NCI-H1930 (cell line): ENCODE measurements at regions not wholly inside any gene's neighbourhood (a gene's known extent, or its start where the extent isn't known, plus 50 kb on each side); places are given as distances from the start of the nearest gene placed in this dataset.

ENCODE experiments used
- DNase-seq, 2 experiments: peaks; one replicate each; lab custom pipeline; 2025; lab: John Stamatoyannopoulos, UW

DNA sequence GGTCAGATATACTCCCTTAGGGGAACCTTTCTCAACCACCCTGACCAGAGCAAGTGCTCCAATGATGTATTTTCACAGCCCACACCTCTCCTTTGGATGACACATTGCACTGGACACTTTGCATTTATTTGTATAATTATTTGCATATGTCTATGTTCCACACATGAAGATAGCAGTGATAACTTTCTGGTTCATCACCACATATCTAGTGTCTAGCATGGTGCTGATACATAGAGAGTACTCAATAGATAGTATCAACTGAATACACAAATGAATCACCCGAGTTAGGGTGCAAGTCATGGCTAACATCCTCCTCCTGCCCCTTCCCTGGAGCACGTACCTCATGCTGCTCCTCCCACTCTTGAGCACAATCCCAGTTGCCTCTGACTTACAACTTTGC is 617.6 kb downstream of the EBF1 start:
- no peak for DNase-seq

DNA sequence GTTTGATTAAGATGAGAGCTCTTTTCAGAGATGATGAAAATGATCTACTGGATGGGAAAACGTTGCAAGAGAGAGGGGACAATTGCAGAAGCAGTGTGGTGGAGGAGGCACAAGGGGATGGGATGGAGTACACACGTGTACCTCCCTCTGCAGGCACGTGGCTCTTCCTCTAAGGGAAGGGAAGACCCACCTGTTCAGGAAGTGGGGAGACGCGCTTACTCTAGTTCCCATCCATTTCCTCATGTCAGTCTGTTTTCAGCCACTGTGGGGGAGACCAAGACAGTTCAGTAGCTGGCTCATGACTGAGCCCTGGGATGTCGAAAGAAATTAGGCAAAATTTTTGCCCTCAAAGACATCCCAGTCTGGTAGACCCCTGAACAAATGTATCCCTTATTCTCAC is 619.2 kb upstream of the CLINT1 start:
- DNase-seq, result no peak

GRCh38 chr5:158477214-158477613 is 618.3 kb upstream of the CLINT1 start:
- DNase-seq, result no peak

DNA sequence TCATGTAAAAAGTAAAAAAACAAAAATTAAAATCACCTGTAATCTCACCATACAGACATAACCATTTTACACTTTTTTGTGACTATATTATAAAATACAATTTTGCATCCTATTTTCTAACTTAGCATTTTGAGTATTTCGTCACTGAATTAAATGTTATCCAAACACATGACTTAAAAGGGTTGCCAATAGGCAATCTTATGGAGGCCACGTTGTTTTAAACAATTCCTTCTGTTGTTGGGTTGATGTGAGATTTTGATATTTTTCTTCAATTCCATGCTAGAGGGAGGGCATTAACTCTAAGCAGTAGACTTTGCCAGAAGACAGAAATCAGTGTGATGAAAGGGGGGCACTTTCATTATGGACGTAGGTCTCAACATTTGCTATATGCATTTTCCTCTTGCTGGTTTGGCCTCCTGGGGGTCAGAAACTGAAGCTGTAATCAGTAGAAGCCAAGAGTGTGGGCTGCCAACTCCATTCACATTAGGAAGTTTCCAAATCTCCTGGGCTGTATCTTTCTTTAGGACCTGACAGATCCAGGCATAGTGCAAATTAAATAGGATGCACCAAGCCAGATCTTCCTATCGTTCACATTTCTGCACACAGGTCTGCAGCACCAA is 614.2 kb upstream of the CLINT1 start:
- DNase-seq, result no peak

DNA sequence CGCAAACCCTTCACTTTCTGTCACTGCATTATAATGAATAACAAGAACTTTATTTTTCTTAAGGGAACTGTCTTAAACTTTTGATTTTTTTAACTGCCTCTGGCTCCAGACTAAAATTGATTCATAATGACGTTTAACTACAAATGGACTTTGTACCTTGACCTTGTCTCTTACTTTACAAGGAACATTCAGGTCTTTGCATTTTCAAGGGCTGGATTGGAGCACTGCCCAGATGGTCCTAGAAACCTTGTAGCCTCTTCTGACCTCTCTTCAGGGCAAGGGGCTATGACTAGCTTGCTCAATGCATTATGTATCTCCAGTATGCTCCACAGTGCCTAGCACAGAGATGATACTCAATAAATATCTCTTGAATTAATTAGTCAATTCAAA is 612.6 kb upstream of the CLINT1 start:
- DNase-seq, result no peak

DNA sequence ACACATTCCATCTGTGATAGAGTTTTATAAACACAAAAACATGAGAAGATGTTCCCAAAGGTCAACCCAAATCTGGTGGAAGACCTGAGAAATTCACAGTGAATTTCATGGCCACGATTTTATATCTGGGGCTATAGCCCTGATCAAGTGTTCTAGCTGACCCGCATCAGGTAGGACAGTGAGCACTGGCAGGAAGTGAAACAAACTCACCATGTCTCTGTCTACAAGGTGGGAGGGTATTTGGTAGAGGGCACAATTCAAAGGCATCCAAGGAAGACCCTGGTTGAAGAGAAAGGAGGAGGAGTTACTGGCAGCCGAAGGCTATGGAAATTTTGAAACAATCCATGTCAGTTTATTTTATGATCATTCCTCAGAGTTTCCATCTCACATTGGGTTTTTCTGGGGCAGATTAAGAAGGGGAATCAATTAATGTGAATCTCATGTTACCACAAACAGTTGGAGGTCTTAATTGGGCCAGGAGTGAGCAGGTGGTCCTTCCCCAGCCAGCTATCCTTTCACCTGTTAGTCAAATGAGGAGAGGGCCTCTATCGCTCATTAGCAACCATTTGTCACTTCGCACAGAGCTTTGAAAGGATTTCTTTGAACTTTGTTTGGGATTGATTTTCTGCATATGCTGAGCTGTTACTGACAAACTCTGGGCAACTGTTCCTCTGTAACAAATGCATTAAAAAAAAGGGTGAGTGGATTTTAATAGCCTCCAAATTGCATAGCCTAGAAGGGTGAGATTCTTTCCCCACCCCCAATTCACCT is 612.0 kb upstream of the CLINT1 start:
- no peak for DNase-seq

- no peak for DNase-seq
These were observed 609.5 kb upstream of the CLINT1 start for GRCh38 chr5:158468444-158468843.

DNA sequence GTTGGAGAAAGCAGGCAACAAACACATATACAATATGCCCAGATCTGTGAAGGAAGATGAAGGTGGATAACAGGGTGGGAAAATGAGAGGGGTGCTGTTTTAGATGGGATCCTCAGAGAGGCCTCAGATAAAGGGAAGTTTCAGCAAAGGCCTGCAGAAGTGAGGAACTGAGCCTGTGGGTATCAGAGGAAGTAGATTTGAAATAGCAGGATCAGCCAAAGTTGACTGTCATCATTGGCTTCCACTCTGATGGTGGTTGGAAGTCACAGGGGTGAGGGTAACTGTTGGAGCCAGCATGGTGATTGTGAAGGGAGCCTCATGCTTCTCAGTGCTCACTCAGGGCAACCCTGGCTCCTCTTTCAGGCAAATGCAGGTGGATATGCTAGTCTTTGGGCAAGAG is 607.2 kb upstream of the CLINT1 start:
- DNase-seq, result no peak

DNA sequence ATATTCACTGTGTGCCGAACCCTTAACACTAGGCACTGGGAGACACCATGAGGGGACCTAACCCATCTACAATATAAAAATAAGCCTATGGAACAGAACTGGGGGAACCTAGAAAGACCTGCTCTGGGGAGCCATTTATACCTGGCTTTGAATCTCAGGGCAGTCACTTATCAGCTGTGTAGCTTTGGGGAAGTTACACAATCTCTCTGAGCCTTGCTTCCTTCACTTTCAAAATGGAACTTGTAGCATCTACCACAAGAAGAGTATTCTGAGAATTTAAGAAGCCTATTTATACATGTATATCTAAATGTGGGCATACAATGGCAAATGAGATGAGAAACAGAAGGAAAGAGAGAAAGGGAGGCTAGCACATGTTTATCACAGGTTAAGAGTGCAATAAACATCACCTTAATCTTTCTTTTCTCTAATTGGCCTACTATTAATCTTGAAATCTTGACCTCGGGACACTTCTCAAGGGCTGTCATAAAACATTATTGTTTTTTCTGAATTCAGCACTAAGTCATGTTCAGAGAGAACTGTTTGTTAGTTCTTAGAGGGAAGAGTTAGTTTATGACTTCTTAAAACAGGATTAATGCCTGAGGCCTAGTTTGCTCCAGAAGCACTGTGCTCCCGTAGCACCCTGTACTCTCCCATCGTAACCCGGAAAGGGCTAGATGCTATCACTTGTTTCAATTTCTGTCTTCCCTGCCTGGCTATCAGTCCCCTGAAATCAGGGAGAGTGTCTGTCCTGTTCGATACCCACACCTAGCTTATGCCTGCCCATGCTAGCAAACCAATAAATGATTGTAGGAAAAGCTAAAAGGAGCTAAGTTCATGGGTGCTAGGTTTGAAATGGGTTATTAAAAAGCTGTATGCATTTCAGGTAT is 606.4 kb upstream of the CLINT1 start:
- no peak for DNase-seq

DNA sequence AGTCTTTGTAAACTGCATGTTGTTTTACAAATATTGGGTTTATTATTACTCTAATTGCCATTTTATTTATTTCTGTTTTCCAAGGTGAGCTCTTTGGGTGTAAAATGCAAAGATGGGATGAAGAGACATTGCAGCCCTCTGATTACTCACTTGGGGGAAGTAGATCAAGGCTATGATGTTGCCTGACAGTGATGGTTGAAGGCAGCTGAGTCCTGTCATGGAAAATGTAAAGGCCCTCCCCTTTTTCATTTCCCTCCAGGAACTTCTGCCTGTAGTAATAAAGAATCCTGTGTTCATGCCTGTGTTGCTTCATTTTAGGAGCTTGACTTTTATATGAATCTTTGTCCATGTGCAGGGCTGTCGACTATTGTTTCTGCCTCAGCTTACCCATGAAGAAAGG is 605.4 kb upstream of the CLINT1 start:
- no peak for DNase-seq

- DNase-seq, result no peak
These were observed 605.0 kb upstream of the CLINT1 start for GRCh38 chr5:158463938-158464337.

- no peak for DNase-seq
These were observed 604.2 kb upstream of the CLINT1 start for GRCh38 chr5:158463188-158463587.

- no peak for DNase-seq
These were observed 603.6 kb upstream of the CLINT1 start for GRCh38 chr5:158462349-158463114.

DNA sequence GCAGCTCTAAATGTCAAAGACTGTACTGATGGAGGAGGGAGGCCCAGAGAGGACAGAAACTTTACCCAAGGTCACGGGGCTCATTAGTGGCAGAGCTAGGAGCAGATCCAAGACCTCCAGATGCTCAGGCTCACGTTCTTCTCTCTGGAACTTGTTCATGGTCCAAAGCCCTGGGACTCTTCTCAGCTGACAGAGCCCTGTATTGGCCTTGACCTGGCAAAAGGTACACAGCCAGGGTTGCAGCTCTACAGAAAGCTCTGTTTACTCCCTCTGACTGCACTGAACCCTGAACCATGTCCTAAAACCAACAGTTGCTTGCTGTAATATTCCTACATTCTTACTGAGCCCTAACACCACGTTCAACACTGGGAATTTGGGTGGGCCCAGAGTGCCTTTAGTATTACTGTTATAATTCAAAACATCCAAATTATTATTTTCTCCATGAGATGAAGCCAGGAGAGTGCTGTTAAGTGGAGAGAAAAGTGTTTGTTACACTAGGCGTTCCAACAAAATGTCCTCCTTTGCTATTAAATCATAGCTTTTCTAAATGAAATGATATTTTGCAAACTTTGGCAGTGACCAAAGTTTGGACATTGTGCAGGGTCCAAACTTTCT is 602.4 kb upstream of the CLINT1 start:
- DNase-seq, result no peak

DNA sequence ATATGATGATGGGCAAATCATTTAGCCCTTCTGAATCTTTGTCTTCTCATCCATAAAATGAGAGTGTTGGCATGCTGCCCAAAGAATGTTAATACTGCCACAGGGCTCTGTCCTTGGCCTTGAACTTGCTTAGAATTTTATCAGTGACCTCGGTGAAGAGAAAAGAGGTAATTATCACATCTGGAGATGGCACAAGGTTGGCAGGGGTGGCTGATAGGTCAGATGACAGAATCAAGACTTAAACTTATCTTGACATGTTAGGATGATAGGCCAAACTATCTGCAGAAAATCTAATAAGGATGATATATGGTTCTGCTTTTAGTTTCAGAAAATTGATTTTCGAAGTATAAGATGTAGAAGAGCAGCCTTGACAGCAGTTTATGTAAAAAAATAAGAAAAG is 599.1 kb upstream of the CLINT1 start:
- no peak for DNase-seq

DNA sequence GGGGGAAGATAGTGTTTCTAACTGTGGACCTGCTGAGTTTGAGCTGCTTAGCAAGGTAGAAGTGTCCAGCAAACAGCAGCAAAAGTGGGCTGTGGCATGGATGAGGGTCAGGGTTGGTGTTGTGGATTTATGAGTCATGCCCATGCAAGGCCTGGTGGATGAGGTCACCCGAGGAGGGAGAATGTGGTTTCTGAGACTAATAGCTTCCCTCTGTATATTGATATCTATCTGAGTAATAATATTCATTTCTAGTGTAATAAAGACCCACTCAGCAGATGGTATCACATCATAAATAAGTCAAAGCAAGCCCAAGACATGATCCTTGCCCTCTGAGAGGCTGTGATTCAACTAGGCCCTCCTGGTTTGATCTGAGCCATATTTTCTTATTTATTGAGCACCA is 597.8 kb upstream of the CLINT1 start:
- DNase-seq, result no peak

- DNase-seq, result no peak
These were observed 597.3 kb upstream of the CLINT1 start for GRCh38 chr5:158456241-158456640.

DNA sequence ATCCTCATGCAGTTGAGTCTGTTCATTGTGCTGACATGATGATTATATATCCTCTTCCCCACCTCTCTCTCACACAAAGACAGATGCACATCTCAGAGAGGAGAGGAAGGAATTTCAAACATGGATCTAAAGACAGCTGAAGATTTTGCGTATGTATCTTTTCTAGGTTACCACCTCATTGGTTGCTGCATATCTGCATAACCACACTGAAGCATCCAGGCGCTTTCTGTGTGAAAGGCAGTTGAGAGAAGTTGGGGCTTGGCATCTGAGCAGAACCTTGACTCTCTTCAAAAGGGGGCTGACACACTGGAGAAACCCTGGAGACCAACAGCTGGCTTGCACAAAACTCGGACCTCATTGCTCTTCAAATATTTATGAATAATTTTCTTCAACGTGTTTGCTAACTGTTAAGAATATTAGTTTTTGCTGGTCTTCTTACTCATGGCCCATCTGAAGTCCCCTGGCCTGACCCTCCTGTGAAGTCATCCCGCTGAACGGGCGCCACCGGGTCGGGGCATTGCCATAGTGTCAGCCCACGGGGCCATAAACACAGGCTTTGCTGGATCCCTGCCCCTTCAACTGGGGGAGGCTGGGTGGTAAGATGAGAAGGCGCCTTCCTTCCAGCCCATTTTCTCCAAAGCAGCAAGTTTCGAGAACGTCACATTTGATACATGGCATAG is 593.2 kb upstream of the CLINT1 start:
- DNase-seq, result no peak

GRCh38 chr5:158451203-158451992 is 592.5 kb upstream of the CLINT1 start:
- no peak for DNase-seq

DNA sequence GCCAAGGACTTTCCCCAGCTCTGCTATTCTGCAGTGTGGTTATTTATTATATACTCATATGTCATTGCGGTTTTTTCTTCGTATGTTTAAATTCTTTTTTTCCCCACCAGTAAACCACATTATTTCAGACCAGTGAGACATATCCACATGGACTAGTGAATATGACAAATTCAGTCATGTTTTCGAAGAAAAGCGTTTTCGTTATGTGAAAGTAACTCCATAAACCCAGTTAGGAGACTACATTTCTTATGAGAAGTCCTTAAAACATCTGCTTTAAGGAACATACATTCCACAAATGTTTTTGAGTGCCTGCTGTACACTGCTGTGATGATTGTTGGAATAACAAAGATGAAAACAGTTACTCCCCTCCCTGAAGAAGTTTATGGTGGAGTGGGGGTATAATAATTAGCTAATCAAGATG is 591.8 kb upstream of the CLINT1 start:
- DNase-seq, result no peak
